Right ventricle myocardium superior (tissue), 1 donor: ENCODE measurements at regions not wholly inside any gene's neighbourhood (a gene's known extent, or its start where the extent isn't known, plus 50 kb on each side); places are given as distances from the start of the nearest gene placed in this dataset.
"Not testable (repeated sequence)": the region's sequence is repeated elsewhere in the genome, so short reads cannot be mapped to it uniquely, and the experiment has no call there.

ENCODE experiments used
- ATAC-seq: fragments of 200-7000 bp; cut with Tn5 transposase; one replicate; pipeline ENCODE4 v1.9.1; 2020; ENCODE audit warnings: mild to moderate bottlenecking; ENCODE audit not compliant: poor library complexity
- DNase-seq: peaks from one replicate; pipeline ENCODE4 v3.0.0-alpha.2; 2020
- intact Hi-C: fragments of 100-400 bp; cut with DNase I; formaldehyde crosslinking; loops from one replicate; pipeline ENCODE4 v1.11.2; 2022
- donor health status: DM: no; HTN: yes; CAD: no; lungs with severe emphysema.

DNA sequence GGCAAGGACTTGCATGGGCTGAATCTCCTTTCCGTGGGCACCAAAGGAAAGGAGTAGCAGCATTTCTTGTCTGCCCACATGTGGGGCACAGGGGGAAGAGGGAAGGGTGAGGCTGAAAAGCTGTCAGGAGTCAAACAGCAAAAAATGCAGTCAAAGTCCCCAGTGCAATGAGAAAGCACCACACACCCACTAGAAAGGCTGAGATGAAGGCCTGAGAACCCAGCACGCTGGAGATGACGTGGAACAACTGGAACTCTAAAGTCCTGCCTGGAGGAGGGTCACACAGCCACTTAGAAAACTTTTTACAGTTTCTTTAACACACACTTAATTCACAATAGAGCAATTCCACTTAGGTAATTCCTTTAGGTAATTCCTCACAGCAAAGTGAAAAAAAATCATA is 94.6 kb upstream of the IGFBPL1 start:
- ATAC-seq (no peak), DNase-seq (no peak)
- intact Hi-C loops = no loop called here

- DNase-seq, ATAC-seq, intact Hi-C loops: not testable (repeated sequence)
Measured at GRCh38 chr9:38516273-38516672, 92.0 kb upstream of the IGFBPL1 start.

GRCh38 chr9:38515055-38515454 is 90.8 kb upstream of the IGFBPL1 start:
- DNase-seq, ATAC-seq, intact Hi-C loops: not testable (repeated sequence)

GRCh38 chr9:38510340-38510739 is 86.1 kb upstream of the IGFBPL1 start:
- DNase-seq, ATAC-seq, intact Hi-C loops: not testable (repeated sequence)

- intact Hi-C loops = no loop called here
- ATAC-seq (no peak), DNase-seq (no peak)
Measured at GRCh38 chr9:38507587-38507986, 83.3 kb upstream of the IGFBPL1 start.

DNA sequence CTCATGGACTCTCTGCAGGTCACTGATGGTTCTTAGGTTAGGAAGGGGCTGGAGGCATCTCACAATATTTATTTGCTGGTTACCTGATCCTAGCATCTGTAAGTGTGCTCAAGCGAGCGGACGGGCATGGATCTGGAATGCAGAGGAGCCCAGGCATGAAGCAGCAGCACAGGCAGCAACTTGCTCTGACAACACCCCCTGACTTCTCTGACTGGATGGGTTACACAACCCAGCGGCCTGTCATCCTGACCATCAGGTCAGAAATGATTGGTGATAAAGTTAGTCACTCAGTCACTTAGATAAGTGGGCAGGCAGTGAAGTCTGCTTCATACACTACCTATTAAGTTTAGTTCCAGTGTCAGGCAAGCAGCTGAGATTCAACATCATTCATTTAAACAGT is 75.9 kb upstream of the IGFBPL1 start:
- intact Hi-C loops, ATAC-seq, DNase-seq: not testable (repeated sequence)

DNA sequence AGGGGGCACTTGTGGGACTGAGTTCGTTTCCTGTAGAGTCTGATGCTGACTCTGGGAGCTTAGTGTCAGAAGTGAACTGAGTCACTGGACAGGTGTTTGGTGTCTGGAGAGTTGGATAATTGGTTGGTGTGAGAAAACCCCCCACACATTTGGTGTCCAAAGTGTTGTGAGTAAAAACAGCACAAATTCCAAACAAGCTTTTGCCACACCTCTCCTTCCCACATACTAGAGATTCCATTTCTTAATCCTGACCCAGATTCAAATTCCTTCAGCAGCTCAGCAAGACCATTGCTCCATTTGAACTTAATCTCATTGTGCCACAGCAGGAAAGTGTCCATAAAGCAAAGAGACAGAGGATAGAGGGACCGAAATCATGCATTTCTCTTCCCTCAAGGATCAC is 74.3 kb upstream of the IGFBPL1 start:
- ATAC-seq, DNase-seq, intact Hi-C loops: not testable (repeated sequence)

- DNase-seq = no peak
- intact Hi-C loops = no loop called here
- no peak for ATAC-seq
Measured at GRCh38 chr9:38489057-38489456, 64.8 kb upstream of the IGFBPL1 start.

GRCh38 chr9:38488156-38488698 is 64.0 kb upstream of the IGFBPL1 start:
- intact Hi-C loops = no loop called here
- no peak for DNase-seq
- ATAC-seq = no peak

- ATAC-seq, intact Hi-C loops, DNase-seq: not testable (repeated sequence)
Measured at GRCh38 chr9:38487418-38488155, 63.3 kb upstream of the IGFBPL1 start.

DNA sequence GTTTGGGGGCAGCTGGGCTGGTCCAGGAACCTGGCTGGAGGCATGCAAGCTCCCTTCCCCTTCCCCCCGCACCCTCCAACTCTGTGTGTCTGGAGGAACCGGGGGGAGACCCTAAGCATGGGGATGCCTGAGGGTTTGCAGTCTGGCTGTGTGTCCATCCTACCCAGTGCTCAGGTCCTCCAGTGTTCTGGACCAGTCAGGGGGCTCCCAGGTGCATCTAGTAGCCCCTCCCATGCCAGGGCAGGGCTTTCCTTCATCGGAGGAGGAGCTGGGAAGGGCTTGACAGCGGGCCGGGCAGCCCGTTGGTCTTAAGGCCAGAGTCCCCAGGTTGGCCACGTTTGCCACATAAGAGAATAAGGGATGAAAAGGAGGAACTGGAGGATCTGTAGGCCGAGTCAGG is 62.6 kb upstream of the IGFBPL1 start:
- no peak for DNase-seq
- intact Hi-C loops = no loop called here
- no peak for ATAC-seq

GRCh38 chr9:38486056-38486615 is 61.9 kb upstream of the IGFBPL1 start:
- intact Hi-C loops = no loop called here
- ATAC-seq = no peak
- no peak for DNase-seq

- ATAC-seq, DNase-seq, intact Hi-C loops: not testable (repeated sequence)
Measured at GRCh38 chr9:38484076-38484665, 59.9 kb upstream of the IGFBPL1 start.

DNA sequence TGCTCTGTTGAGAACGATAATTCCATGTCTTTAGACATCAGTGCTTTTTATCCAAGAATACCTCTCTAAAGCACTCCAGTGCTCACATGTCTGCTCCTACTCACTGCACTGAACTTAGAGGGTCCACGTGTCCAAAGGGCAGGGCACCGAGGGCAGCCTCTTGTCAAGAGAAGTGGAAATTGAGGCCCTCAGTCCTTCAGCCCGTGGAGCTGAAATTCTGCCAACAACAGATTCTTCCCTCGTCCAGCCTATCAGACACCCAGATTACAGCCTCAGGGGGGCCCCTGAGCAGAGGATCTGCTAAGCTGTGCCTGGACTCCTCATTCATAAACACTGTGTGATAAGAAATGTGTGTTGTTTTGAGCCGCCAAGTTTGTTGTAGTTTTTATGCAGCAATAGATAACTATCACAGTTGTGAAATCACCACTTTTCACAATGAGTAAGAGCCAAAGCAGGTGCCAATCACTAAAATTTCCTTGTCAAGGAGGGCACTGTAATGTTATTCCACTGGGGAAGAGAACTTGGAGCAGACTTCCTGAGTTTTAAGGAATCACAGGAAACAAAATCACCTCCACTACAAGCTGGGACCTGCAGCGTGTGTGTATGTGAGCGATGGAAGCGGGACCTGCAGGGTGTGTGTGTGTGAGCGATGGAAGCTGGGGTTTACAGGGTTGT is 58.8 kb upstream of the IGFBPL1 start:
- DNase-seq (no peak), ATAC-seq (no peak)
- intact Hi-C loops = no loop called here

DNA sequence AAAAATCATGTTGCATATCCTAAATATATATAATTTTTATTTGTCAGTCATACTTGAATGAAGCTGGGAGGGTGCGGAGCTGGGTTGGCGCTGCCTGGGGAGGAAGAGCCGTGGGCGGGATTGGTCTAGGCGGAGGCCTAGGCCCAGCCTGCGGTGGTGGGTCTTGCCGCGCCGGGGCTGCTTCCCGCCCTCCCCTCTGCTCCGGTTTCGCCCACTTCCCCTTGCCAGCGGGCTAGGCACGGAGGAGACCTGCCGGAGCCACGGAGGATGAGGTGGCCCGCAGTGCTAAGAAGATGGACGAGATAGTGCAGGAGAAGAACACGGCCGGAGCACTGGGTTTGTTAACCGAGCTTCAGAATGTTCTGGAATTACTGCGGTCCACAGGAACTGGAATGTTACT is 54.0 kb upstream of the IGFBPL1 start:
- ATAC-seq (no peak), DNase-seq (no peak)
- intact Hi-C loops = loop anchor here (10.0 kb wide), 1 partner anchor 47 kb away; no protein-coding TSS in a partner anchor

DNA sequence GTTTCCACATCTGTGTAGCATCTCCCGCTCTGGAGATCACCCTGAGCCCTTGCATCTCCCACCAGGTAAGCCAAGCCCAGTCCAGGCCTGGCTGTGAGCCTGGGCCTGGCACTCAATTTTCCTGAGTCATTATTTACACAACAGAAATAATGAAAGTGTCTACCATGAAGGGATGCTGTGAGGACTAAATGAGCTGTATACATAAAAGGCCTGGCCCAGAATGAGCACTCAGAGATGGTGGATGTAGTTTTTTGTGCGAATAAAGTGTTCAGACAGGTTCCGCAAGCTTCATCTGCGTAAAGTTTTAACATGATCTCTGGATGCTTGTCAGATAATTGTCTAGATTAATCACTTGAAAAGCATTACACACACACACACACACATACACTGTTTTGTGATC is 50.2 kb upstream of the IGFBPL1 start:
- DNase-seq, ATAC-seq: not testable (repeated sequence)

More for the DNA sequence above, 50.2 kb upstream of the IGFBPL1 start:
- intact Hi-C loops = loop anchor here (10.0 kb wide), 1 partner anchor 50 kb away; no protein-coding TSS in a partner anchor
